Smooth muscle cell (in vitro differentiated cells): ENCODE measurements at regions not wholly inside any gene's neighbourhood (a gene's known extent, or its start where the extent isn't known, plus 50 kb on each side); places are given as distances from the start of the nearest gene placed in this dataset.
A peak's percentile ranks its signal among the peaks of the same experiment; 100 is the strongest.

Experiments
- DNase-seq: peaks from one replicate; lab custom pipeline; 2025; ENCODE audit not compliant: unreplicated experiment; lab: John Stamatoyannopoulos, UW
- H2AFZ ChIP-seq: fragments of 200-600 bp; sonication (generic); 2 replicates; pipeline ENCODE4 v1.6.0; 2016; ENCODE audit warnings: antibody characterized with exemption, low read depth, mild to moderate bottlenecking
- H3F3A ChIP-seq: fragments of 200-600 bp; sonication (generic); 2 replicates; pipeline ENCODE4 v1.6.0; 2017; ENCODE audit warnings: antibody characterized with exemption, low read depth
- H3K27ac ChIP-seq: fragments of 200-600 bp; sonication (generic); 2 replicates; pipeline ENCODE4 v1.5.1; 2016; ENCODE audit warnings: low read depth, mild to moderate bottlenecking
- H3K27me3 ChIP-seq: fragments of 200-600 bp; sonication (generic); 2 replicates; pipeline ENCODE4 v1.6.1; 2016; ENCODE audit warnings: low read depth, mild to moderate bottlenecking
- H3K36me3 ChIP-seq: fragments of 200-600 bp; sonication (generic); 2 replicates; pipeline ENCODE4 v1.5.1; 2016; ENCODE audit warnings: low read depth
- H3K4me1 ChIP-seq: fragments of 200-600 bp; sonication (generic); 2 replicates; pipeline ENCODE4 v1.5.1; 2016; ENCODE audit warnings: low read depth
- H3K4me2 ChIP-seq: fragments of 200-600 bp; sonication (generic); 2 replicates; pipeline ENCODE4 v1.6.0; 2016; ENCODE audit warnings: mild to moderate bottlenecking
- H3K4me3 ChIP-seq: fragments of 200-600 bp; sonication (generic); 2 replicates; pipeline ENCODE4 v1.5.1; 2016; ENCODE audit warnings: mild to moderate bottlenecking
- H3K79me2 ChIP-seq: fragments of 200-600 bp; sonication (generic); 2 replicates; pipeline ENCODE4 v1.6.0; 2016; ENCODE audit warnings: low read depth, mild to moderate bottlenecking
- H3K9ac ChIP-seq: fragments of 200-600 bp; sonication (generic); 2 replicates; pipeline ENCODE4 v1.6.0; 2016; ENCODE audit warnings: low read depth
- H3K9me3 ChIP-seq: fragments of 200-600 bp; sonication (generic); replicated peaks from 2 replicates; pipeline ENCODE4 v1.5.1; 2016; ENCODE audit warnings: low read depth
- H4K20me1 ChIP-seq: fragments of 200-600 bp; sonication (generic); 2 replicates; pipeline ENCODE4 v1.6.0; 2016; ENCODE audit warnings: low read depth
- WGBS: methylation state at CpG from one replicate; pipeline ENCODE4 v1.1.7; 2016; ENCODE audit warnings: low lambda C conversion rate; 5-methylcytosine and 5-hydroxymethylcytosine counted together
- TF ChIP-seq, protein P1 (sequence below): fragments of 200-600 bp; sonication (generic); IDR thresholded peaks from 2 replicates; pipeline ENCODE4 v1.5.1; 2017; ENCODE audit warnings: borderline replicate concordance, mild to moderate bottlenecking, antibody characterized with exemption; ENCODE audit not compliant: insufficient read depth, poor library complexity, severe bottlenecking

DNA sequence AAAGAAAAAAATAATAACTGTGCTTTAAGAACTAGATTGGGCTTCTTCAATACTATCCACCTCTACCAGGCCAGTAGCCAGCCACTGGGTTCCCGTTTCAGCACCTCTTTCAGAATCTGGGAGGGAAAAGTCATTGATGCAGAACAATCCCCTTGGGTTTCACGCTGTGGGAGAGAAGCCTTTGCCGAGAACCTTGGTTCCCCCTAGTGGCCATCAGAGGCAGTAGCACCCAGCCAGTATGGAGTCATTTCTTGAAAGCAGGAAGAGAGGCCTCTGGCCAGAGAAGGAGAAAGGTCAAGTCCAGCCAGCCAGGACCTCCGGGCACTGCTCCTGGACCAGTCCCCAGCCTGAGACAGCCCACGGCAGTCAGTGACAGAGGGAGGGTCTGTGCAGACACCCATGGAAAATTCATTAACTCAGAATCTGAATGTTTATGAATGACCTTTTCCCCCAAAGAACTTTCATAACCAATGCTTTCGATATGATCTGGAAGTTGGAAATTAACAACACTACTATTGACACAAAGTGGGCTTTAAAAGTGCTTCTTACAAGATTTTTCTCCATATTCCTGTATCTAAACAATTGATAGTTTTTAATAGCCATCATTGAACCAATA, 51.2 kb upstream of the CDH5 start:
- no peak overlapping the region for H3K9ac ChIP-seq
- no peaks in the 10 kb centered on the region for H3F3A ChIP-seq
- peak overlapping the region; percentile 60 for H2AFZ ChIP-seq
- no peak overlapping the region for H3K27ac ChIP-seq
- H3K27me3 ChIP-seq, result no peaks in the 10 kb centered on the region
- no peaks in the 10 kb centered on the region for H4K20me1 ChIP-seq
- H3K4me2 ChIP-seq, result no peak overlapping the region
- H3K79me2 ChIP-seq, result no peaks in the 10 kb centered on the region
- TF ChIP-seq, protein P1, sequence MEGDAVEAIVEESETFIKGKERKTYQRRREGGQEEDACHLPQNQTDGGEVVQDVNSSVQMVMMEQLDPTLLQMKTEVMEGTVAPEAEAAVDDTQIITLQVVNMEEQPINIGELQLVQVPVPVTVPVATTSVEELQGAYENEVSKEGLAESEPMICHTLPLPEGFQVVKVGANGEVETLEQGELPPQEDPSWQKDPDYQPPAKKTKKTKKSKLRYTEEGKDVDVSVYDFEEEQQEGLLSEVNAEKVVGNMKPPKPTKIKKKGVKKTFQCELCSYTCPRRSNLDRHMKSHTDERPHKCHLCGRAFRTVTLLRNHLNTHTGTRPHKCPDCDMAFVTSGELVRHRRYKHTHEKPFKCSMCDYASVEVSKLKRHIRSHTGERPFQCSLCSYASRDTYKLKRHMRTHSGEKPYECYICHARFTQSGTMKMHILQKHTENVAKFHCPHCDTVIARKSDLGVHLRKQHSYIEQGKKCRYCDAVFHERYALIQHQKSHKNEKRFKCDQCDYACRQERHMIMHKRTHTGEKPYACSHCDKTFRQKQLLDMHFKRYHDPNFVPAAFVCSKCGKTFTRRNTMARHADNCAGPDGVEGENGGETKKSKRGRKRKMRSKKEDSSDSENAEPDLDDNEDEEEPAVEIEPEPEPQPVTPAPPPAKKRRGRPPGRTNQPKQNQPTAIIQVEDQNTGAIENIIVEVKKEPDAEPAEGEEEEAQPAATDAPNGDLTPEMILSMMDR, result peak; percentile 95
- no peak overlapping the region for H3K4me3 ChIP-seq
- 19% methylated on average over 6 of the region's 6 CpGs for WGBS
- DNase-seq, result peak; percentile 9
- H3K9me3 ChIP-seq, result no peaks in the 10 kb centered on the region
- H3K4me1 ChIP-seq, result no peaks in the 10 kb centered on the region
- no peaks in the 10 kb centered on the region for H3K36me3 ChIP-seq

- Histone ChIP-seq H3K4me1 (no peaks in the 10 kb centered on the region), H3K27ac (no peak overlapping the region), H3K9ac (no peak overlapping the region), H2AFZ (no peak overlapping the region), H3K4me2 (no peak overlapping the region), H3K9me3 (no peaks in the 10 kb centered on the region), H3K27me3 (no peaks in the 10 kb centered on the region), H3F3A (no peaks in the 10 kb centered on the region), H3K36me3 (no peaks in the 10 kb centered on the region), H3K4me3 (no peak overlapping the region), H3K79me2 (no peaks in the 10 kb centered on the region), H4K20me1 (no peaks in the 10 kb centered on the region)
- DNase-seq, result no peak
- TF ChIP-seq, protein P1, result no peak
These were observed 55.2 kb upstream of the CDH5 start for GRCh38 chr16:66311306-66311705.

DNA sequence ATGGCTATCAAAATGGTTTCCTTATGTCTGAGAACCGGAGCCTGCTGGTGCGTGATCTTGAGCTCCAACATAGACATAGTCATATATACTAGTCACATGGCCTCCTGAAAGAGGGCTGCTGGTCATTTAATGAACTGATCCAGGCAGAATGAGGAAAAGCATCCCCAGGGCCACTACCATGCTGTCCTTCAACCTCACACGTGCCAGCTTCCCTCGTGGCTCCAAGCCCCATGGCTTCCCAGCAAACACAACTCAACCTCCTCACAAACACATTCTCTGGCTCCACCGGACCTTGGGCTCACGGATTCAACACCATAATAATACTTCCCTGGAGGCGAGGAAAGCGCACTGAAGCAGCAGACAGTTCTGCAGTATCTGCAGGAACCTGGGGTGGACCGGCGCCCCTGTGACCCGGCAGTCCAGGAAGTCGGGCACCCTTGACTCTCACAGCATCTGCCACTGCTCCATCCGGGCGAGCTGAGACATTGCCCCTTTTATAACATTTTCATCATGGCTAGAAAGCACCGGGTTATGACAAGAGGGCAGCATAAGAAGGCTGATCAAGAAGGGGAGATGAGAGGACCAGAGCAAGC, 57.2 kb upstream of the CDH5 start:
- Histone ChIP-seq H3K9me3 (no peaks in the 10 kb centered on the region), H3F3A (no peaks in the 10 kb centered on the region), H3K79me2 (no peaks in the 10 kb centered on the region), H3K4me1 (no peaks in the 10 kb centered on the region), H3K36me3 (no peaks in the 10 kb centered on the region), H2AFZ (no peak overlapping the region), H3K4me2 (no peak overlapping the region), H3K27ac (no peak overlapping the region), H3K27me3 (no peaks in the 10 kb centered on the region), H3K4me3 (no peak overlapping the region), H3K9ac (no peak overlapping the region), H4K20me1 (no peaks in the 10 kb centered on the region)
- TF ChIP-seq, protein P1, result no peak
- 94% methylated on average over 15 of the region's 15 CpGs for WGBS
- no peak for DNase-seq

GRCh38 chr16:66308096-66308495, 58.4 kb upstream of the CDH5 start:
- no peak overlapping the region for H3K27ac ChIP-seq
- no peak overlapping the region for H2AFZ ChIP-seq
- no peak overlapping the region for H3K4me2 ChIP-seq
- H3K9me3 ChIP-seq, result no peaks in the 10 kb centered on the region
- no peaks in the 10 kb centered on the region for H3K79me2 ChIP-seq
- H3K27me3 ChIP-seq, result peaks cover 3% of the 10 kb centered on the region
- no peaks in the 10 kb centered on the region for H3F3A ChIP-seq
- H3K9ac ChIP-seq, result no peak overlapping the region
- no peaks in the 10 kb centered on the region for H3K36me3 ChIP-seq
- no peak for DNase-seq
- H3K4me3 ChIP-seq, result no peak overlapping the region
- H4K20me1 ChIP-seq, result no peaks in the 10 kb centered on the region
- TF ChIP-seq, protein P1, result no peak
- 92% methylated on average over 5 of the region's 5 CpGs for WGBS
- H3K4me1 ChIP-seq, result no peaks in the 10 kb centered on the region
